PFSK-1 (cell line): ENCODE measurements at regions not wholly inside any gene's neighbourhood (a gene's known extent, or its start where the extent isn't known, plus 50 kb on each side); places are given as distances from the start of the nearest gene placed in this dataset.

Source experiments
- POLR2AphosphoS5 ChIP-seq: IDR thresholded peaks from 2 replicates; pipeline ENCODE4 v1.6.1; 2012; ENCODE audit warnings: low read depth, mild to moderate bottlenecking, control low read depth, low read length, moderate library complexity
- REST ChIP-seq, 2 experiments: IDR thresholded peaks; 2 replicates each; pipeline versions ENCODE4 v1.6.1 to v1.8.0; 2011 to 2012; ENCODE audit warnings: low read depth in 2 of 2, low read length in 2 of 2, control low read depth in 1 of 2, inconsistent platforms in 1 of 2, mild to moderate bottlenecking in 1 of 2, moderate library complexity in 1 of 2; ENCODE audit not compliant: insufficient read depth in 1 of 2
- TAF1 ChIP-seq: IDR thresholded peaks from 2 replicates; pipeline ENCODE4 v1.6.1; 2012; ENCODE audit warnings: low read length, control low read depth, borderline replicate concordance; ENCODE audit not compliant: insufficient read depth

GRCh38 chr17:71677439-71677838, 443.4 kb upstream of the SOX9 start:
- TF ChIP-seq POLR2AphosphoS5 (no peak), TAF1 (no peak), REST (IDR thresholded peaks at IDR 0.05; ENCODE audit: insufficient read depth in 1 of 2, low read depth in 2 of 2, low read length in 2 of 2) (no peak)
